ENCODE measurements at regions not wholly inside any gene's neighbourhood (a gene's known extent, or its start where the extent isn't known, plus 50 kb on each side); places are given as distances from the start of the nearest gene placed in this dataset.

DNA sequence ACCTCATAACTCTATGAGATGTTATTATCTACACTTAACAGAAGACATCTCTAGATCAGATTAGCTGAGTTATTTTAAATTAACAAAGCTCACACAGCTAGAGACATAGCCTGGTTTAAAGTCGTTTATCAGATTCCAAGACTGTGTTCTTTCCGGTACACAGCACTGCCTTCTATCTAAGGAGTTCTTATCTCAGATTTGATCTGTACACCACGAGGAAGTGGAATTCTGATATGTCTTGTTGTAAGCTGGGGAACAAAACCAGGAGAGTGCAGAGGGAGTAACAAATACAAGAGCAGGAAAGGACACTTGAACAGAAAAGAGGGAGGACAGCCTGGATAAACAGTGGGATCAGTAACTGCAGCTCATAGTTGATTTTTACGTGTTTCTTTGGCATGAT is 61.7 kb upstream of the KCNMB2 start:
- H3K9me3 ChIP-seq (ENCODE audit: control insufficient read depth, insufficient read depth, low read length), result no peaks in the 10 kb centered on the region
- 100% methylated on average over 2 of the region's 4 CpGs for WGBS (ENCODE audit: insufficient coverage)
- DNase-seq (ENCODE audit: low read depth in 4 of 6, low spot score in 6 of 6), result no peak

DNA sequence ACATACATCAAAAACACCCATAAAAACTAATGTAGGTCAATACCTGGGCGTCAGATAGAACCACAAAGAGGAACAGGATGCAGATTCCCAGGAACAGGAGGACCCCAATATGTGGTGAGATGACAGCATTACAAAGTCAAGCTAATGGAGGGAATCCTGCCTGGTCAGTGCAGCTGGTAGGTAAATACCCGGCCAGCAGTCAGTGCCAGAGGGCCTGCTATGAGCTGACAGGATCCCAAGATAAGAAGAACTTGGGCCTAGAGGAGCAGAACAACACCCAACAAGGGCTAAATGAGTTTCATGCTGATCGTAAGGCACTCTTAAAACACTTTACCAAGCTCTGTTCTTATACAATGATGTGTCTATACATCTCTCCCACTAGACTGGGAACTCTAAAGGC is 61.2 kb upstream of the KCNMB2 start:
- Histone ChIP-seq H3K4me1 (ENCODE audit: control insufficient read depth, insufficient read depth, low read length) (peaks cover 5% of the 10 kb centered on the region), H3K9me3 (ENCODE audit: control insufficient read depth, insufficient read depth, low read length) (no peaks in the 10 kb centered on the region), H3K36me3 (ENCODE audit: control insufficient read depth, insufficient read depth, low read length) (no peaks in the 10 kb centered on the region), H3K4me3 (ENCODE audit: low read depth, low read length) (no peak overlapping the region), H3K27ac (ENCODE audit: low read depth, low read length) (no peak overlapping the region), H3K27me3 (ENCODE audit: control insufficient read depth, insufficient read depth, low read length) (no peaks in the 10 kb centered on the region)
- DNase-seq (ENCODE audit: low read depth in 4 of 6, low spot score in 6 of 6), result no peak
- 70% methylated on average over 3 of the region's 3 CpGs for WGBS (ENCODE audit: insufficient coverage)

More for the DNA sequence above, 61.7 kb upstream of the KCNMB2 start:
- Histone ChIP-seq H3K27ac (ENCODE audit: low read depth, low read length) (no peak overlapping the region), H3K36me3 (ENCODE audit: control insufficient read depth, insufficient read depth, low read length) (no peaks in the 10 kb centered on the region), H3K4me1 (ENCODE audit: control insufficient read depth, insufficient read depth, low read length) (no peaks in the 10 kb centered on the region), H3K27me3 (ENCODE audit: control insufficient read depth, insufficient read depth, low read length) (no peaks in the 10 kb centered on the region), H3K4me3 (ENCODE audit: low read depth, low read length) (no peak overlapping the region)

DNA sequence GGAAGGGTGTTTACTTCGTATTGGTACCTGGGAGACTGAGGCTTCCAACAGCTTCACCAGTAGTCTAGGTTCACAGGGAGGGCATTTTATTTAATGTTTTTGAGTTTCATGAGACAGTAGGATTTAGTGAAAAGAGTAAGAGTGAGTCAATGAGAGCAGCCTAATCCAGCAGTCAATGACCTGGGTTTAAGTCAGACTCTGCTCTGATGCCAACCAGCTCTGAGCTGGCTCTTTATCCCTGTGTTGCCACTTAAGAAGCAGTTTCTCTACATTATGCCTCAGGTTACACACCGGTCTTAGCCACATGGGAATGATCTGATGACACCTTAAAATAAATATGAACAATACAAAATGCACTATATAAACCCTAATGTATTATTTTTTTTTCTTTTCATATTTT is 59.4 kb upstream of the KCNMB2 start:
- Histone ChIP-seq H3K27ac (ENCODE audit: low read depth, low read length) (no peak overlapping the region), H3K9me3 (ENCODE audit: control insufficient read depth, insufficient read depth, low read length) (no peaks in the 10 kb centered on the region), H3K36me3 (ENCODE audit: control insufficient read depth, insufficient read depth, low read length) (no peaks in the 10 kb centered on the region), H3K4me3 (ENCODE audit: low read depth, low read length) (no peak overlapping the region), H3K27me3 (ENCODE audit: control insufficient read depth, insufficient read depth, low read length) (no peaks in the 10 kb centered on the region), H3K4me1 (ENCODE audit: control insufficient read depth, insufficient read depth, low read length) (peaks cover 5% of the 10 kb centered on the region)
- 50% methylated on average over 1 of the region's 2 CpGs for whole genome bisulfite sequencing (ENCODE audit: insufficient coverage)
- DNase-seq (ENCODE audit: low read depth in 4 of 6, low spot score in 6 of 6), result no peak

DNA sequence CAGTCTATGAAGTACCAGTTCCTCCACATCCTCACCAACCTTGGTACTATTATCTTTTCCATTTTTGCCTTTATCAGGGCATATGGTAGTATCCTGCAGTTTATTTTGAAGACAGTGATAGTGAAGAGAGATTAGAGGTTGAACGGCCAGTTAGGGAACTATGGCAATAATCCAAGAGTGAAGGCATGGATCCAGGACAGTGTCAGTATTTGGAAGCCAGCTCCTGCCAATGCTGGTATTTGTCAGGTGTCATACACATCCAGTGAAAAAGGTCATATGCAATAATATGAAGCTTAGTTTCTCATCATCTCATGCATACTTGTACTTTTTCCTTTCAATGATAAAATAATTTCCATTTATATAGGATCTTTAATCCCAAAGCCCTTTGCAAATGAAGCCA is 56.8 kb upstream of the KCNMB2 start:
- H3K4me1 ChIP-seq (ENCODE audit: control insufficient read depth, insufficient read depth, low read length), result peaks cover 5% of the 10 kb centered on the region
- H3K27me3 ChIP-seq (ENCODE audit: control insufficient read depth, insufficient read depth, low read length), result no peaks in the 10 kb centered on the region
- no peak overlapping the region for H3K4me3 ChIP-seq (ENCODE audit: low read depth, low read length)
- H3K36me3 ChIP-seq (ENCODE audit: control insufficient read depth, insufficient read depth, low read length), result no peaks in the 10 kb centered on the region
- no peak overlapping the region for H3K27ac ChIP-seq (ENCODE audit: low read depth, low read length)
- WGBS (ENCODE audit: insufficient coverage), result 60% methylated on average over 1 of the region's 1 CpG
- H3K9me3 ChIP-seq (ENCODE audit: control insufficient read depth, insufficient read depth, low read length), result no peaks in the 10 kb centered on the region
- DNase-seq (ENCODE audit: low read depth in 4 of 6, low spot score in 6 of 6), result no peak

DNA sequence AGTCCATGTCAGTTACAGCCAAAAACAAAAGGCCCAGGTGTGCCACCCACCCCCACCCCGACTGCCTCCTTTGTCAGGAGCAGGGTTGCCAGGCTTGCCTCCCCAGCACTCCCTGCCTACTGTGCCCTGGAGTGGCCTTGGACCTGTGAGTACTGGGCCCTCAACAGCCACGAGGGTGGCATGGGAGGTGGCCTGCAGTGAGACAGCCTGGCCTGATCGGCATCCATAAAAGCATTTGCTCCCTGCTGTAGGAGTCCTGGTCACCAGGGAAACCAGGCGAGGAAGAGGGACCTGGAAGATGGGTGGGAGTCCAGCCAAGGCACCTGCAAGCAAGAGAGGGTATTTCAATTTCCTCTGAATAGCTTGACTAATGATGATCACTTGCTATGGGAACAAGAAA is 56.4 kb upstream of the KCNMB2 start:
- DNase-seq (ENCODE audit: low read depth in 4 of 6, low spot score in 6 of 6), result no peak
- Histone ChIP-seq H3K27me3 (ENCODE audit: control insufficient read depth, insufficient read depth, low read length) (no peaks in the 10 kb centered on the region), H3K36me3 (ENCODE audit: control insufficient read depth, insufficient read depth, low read length) (no peaks in the 10 kb centered on the region), H3K9me3 (ENCODE audit: control insufficient read depth, insufficient read depth, low read length) (no peaks in the 10 kb centered on the region), H3K4me3 (ENCODE audit: low read depth, low read length) (no peak overlapping the region), H3K27ac (ENCODE audit: low read depth, low read length) (no peak overlapping the region), H3K4me1 (ENCODE audit: control insufficient read depth, insufficient read depth, low read length) (peaks cover 5% of the 10 kb centered on the region)
- 25% methylated on average over 4 of the region's 4 CpGs for WGBS (ENCODE audit: insufficient coverage)

DNA sequence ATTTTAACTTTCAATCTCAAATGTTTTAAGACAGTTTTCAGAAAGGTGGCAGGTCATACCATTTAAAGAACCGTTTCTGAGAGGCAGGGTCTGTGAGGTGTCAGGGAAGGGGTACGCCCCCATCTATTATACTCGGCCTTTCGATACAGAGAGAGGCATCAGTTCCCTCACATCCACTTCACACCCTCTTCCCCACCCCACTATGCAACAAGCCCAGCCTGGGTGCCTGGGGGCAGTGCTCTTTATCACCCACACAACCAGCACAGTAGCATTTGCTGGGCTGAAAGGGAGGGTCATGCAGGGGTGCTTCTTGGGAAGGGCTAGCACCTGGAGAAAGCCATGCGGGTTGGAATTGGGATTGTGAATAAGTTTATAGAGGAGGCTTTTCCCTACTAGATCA is 56.0 kb upstream of the KCNMB2 start:
- Histone ChIP-seq H3K27ac (ENCODE audit: low read depth, low read length) (no peak overlapping the region), H3K27me3 (ENCODE audit: control insufficient read depth, insufficient read depth, low read length) (no peaks in the 10 kb centered on the region), H3K9me3 (ENCODE audit: control insufficient read depth, insufficient read depth, low read length) (no peaks in the 10 kb centered on the region), H3K4me1 (ENCODE audit: control insufficient read depth, insufficient read depth, low read length) (peaks cover 5% of the 10 kb centered on the region), H3K4me3 (ENCODE audit: low read depth, low read length) (no peak overlapping the region), H3K36me3 (ENCODE audit: control insufficient read depth, insufficient read depth, low read length) (no peaks in the 10 kb centered on the region)
- no peak for DNase-seq (ENCODE audit: low read depth in 4 of 6, low spot score in 6 of 6)
- WGBS (ENCODE audit: insufficient coverage), result no CpG with 5 or more reads among the region's 5 CpGs

DNA sequence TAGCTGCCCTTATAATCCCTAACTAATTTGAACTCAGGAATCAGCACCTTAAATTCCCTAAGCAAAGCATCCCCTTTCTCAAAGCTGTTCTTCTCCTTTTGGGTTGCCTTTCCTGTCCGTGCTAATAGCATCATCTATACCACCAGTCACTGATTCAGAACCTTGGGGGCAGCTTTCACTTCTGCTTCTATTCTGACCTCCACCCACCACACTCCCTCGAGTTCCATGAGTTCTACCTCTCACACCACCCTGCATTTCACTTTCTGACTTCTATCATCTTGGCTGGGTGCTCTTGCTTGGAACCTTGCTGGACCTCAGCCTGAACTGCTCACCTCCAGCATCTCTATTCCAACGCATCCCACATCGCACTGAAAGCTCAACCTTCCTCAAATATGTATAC is 55.4 kb upstream of the KCNMB2 start:
- Histone ChIP-seq H3K27me3 (ENCODE audit: control insufficient read depth, insufficient read depth, low read length) (no peaks in the 10 kb centered on the region), H3K36me3 (ENCODE audit: control insufficient read depth, insufficient read depth, low read length) (no peaks in the 10 kb centered on the region), H3K9me3 (ENCODE audit: control insufficient read depth, insufficient read depth, low read length) (no peaks in the 10 kb centered on the region), H3K4me3 (ENCODE audit: low read depth, low read length) (no peak overlapping the region), H3K27ac (ENCODE audit: low read depth, low read length) (no peak overlapping the region), H3K4me1 (ENCODE audit: control insufficient read depth, insufficient read depth, low read length) (peaks cover 5% of the 10 kb centered on the region)
- no peak for DNase-seq (ENCODE audit: low read depth in 4 of 6, low spot score in 6 of 6)
- 79% methylated on average over 2 of the region's 4 CpGs for WGBS (ENCODE audit: insufficient coverage)

DNA sequence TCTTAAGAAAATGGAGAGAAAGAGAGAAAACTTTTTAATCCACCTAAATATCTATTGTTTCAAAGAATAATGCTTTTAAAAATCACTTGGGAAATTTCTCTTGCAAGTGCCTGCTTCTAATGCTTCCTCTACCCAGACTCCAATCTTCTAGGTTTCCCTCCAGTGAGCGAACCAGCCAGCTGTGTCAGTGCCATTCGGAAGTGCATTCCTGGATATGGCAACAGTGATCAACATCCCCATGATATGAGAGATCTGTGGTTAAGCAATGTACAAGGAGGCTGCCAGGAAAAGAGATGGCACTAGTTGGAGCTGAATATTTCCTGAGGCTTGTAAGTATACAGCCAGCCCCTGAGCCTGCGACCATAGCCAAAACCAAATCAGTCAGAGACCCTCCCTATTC is 53.3 kb upstream of the KCNMB2 start:
- DNase-seq (ENCODE audit: low read depth in 4 of 6, low spot score in 6 of 6), result peak in 1 of 6 donors; percentile 38
- no peaks in the 10 kb centered on the region for H3K36me3 ChIP-seq (ENCODE audit: control insufficient read depth, insufficient read depth, low read length)
- no peak overlapping the region for H3K27ac ChIP-seq (ENCODE audit: low read depth, low read length)
- no CpG with 5 or more reads among the region's 3 CpGs for WGBS (ENCODE audit: insufficient coverage)
- peaks cover 5% of the 10 kb centered on the region for H3K4me1 ChIP-seq (ENCODE audit: control insufficient read depth, insufficient read depth, low read length)
- H3K4me3 ChIP-seq (ENCODE audit: low read depth, low read length), result no peak overlapping the region
- no peaks in the 10 kb centered on the region for H3K9me3 ChIP-seq (ENCODE audit: control insufficient read depth, insufficient read depth, low read length)
- no peaks in the 10 kb centered on the region for H3K27me3 ChIP-seq (ENCODE audit: control insufficient read depth, insufficient read depth, low read length)

DNA sequence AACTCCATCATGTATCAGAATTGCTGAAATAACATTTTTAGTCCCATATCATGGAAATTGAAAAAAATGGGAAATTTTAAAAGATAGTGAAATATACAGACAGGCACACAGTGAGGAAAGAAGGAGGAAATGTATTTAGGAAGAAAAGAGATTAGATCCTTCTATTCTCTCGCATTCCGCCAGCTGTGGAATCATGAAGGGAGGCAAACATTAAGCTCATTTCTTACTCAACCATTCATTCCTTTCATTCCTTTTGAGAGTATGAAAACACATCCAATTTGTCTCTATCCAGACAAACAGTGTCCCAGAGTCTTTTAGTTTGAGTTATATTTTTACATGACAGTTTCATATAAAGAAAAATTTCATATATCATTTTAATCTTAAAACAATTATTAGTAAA is 52.5 kb upstream of the KCNMB2 start:
- no peak overlapping the region for H3K4me3 ChIP-seq (ENCODE audit: low read depth, low read length)
- H3K36me3 ChIP-seq (ENCODE audit: control insufficient read depth, insufficient read depth, low read length), result no peaks in the 10 kb centered on the region
- no peaks in the 10 kb centered on the region for H3K9me3 ChIP-seq (ENCODE audit: control insufficient read depth, insufficient read depth, low read length)
- peaks cover 5% of the 10 kb centered on the region for H3K4me1 ChIP-seq (ENCODE audit: control insufficient read depth, insufficient read depth, low read length)
- WGBS (ENCODE audit: insufficient coverage), result no CpG with 5 or more reads among the region's 2 CpGs
- DNase-seq (ENCODE audit: low read depth in 4 of 6, low spot score in 6 of 6), result no peak
- no peaks in the 10 kb centered on the region for H3K27me3 ChIP-seq (ENCODE audit: control insufficient read depth, insufficient read depth, low read length)
- H3K27ac ChIP-seq (ENCODE audit: low read depth, low read length), result no peak overlapping the region

DNA sequence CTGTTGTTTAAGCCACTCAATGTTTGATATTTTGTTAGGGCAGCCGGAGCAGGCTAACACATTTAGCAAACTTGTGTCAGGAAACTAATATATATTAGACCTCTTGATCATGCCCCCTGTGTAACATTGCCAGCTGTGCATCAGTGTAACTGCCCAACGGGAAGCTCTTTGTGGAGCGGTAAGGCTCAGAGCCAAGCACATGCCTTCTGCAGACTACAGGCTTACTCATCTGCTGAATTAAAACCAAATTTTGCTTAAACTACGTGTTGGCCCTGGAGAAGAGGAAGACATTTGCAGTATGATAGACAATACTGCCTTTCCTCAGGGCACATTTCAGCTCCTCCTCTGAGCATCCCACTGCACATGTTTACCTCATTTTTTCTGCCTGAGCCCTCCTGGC is 50.5 kb upstream of the KCNMB2 start:
- DNase-seq (ENCODE audit: low read depth in 4 of 6, low spot score in 6 of 6), result peak in 2 of 6 donors; percentile 10 to 60
- Histone ChIP-seq H3K9me3 (ENCODE audit: control insufficient read depth, insufficient read depth, low read length) (no peaks in the 10 kb centered on the region), H3K36me3 (ENCODE audit: control insufficient read depth, insufficient read depth, low read length) (no peaks in the 10 kb centered on the region), H3K27ac (ENCODE audit: low read depth, low read length) (no peak overlapping the region), H3K4me3 (ENCODE audit: low read depth, low read length) (no peak overlapping the region), H3K4me1 (ENCODE audit: control insufficient read depth, insufficient read depth, low read length) (no peaks in the 10 kb centered on the region), H3K27me3 (ENCODE audit: control insufficient read depth, insufficient read depth, low read length) (no peaks in the 10 kb centered on the region)
- WGBS (ENCODE audit: insufficient coverage), result 33% methylated on average over 2 of the region's 4 CpGs
